ENCODE measurements at regions not wholly inside any gene's neighbourhood (a gene's known extent, or its start where the extent isn't known, plus 50 kb on each side); places are given as distances from the start of the nearest gene placed in this dataset.
"Not testable (repeated sequence)": the region's sequence is repeated elsewhere in the genome, so short reads cannot be mapped to it uniquely, and the experiment has no call there.

- in situ Hi-C loops (cut with MboI; ENCODE audit: low sequenced_read_pairs); H2BK120ac ChIP-seq (ENCODE audit: low read depth, low read length); ATAC-seq (ENCODE audit: low read depth); H3K27ac ChIP-seq (ENCODE audit: insufficient read depth, low read length); H3K4me3 ChIP-seq (ENCODE audit: insufficient read depth, low read depth, low read length); BruUV-seq (replicated peaks); H2BK5ac ChIP-seq (ENCODE audit: low read depth, low read length, poor library complexity, severe bottlenecking); H3K9ac ChIP-seq (ENCODE audit: low read depth, low read length); H3K4ac ChIP-seq (ENCODE audit: low read depth, low read length); H4K20me1 ChIP-seq (ENCODE audit: insufficient read depth, low read length); H2BK15ac ChIP-seq (ENCODE audit: low read depth, low read length); H3K36me3 ChIP-seq (ENCODE audit: control insufficient read depth, insufficient read depth, low read length); H3K9me1 ChIP-seq (ENCODE audit: insufficient read depth, low read length); H3K18ac ChIP-seq (ENCODE audit: low read depth, low read length); H2AFZ ChIP-seq (replicated peaks; ENCODE audit: low read length, poor library complexity); intact Hi-C loops (cut with micrococcal nuclease); H4K8ac ChIP-seq (ENCODE audit: low read depth in 2 of 2, low read length in 2 of 2); H3K14ac ChIP-seq (replicated peaks; ENCODE audit: low read depth, low read length); CTCF ChIA-PET; H4K5ac ChIP-seq (ENCODE audit: low read depth, low read length); POLR2A ChIA-PET (ENCODE audit: unreplicated experiment); dilution Hi-C loops (cut with HindIII; ENCODE audit: low sequenced_read_pairs, unreplicated experiment); H2AK9ac ChIP-seq (replicated peaks; ENCODE audit: low read depth, low read length, poor library complexity); H4K91ac ChIP-seq (ENCODE audit: insufficient read depth, low read depth, low read length); H3K56ac ChIP-seq (ENCODE audit: extremely low read depth, insufficient read depth, low read length); H2BK20ac ChIP-seq (ENCODE audit: low read depth, low read length); H2AK5ac ChIP-seq (ENCODE audit: low read depth, low read length); H3K27me3 ChIP-seq (ENCODE audit: control insufficient read depth, insufficient read depth, low read length); H3K23ac ChIP-seq (ENCODE audit: low read depth, low read length); H3K4me1 ChIP-seq (ENCODE audit: control insufficient read depth, insufficient read depth, low read length); H3K9me3 ChIP-seq (ENCODE audit: control insufficient read depth, insufficient read depth, low read length); H3K4me2 ChIP-seq (ENCODE audit: low read depth, low read length); H3K79me1 ChIP-seq (ENCODE audit: low read depth in 1 of 2, low read length in 2 of 2); DNase-seq: not testable (repeated sequence)
- no CpG with 5 or more reads among the region's 11 CpGs for WGBS, 2 experiments (ENCODE audit: extremely low coverage in 2 of 2, insufficient read length in 1 of 2)
Measured at GRCh38 chr2:95774322-95775192, 182.8 kb downstream of the TRIM43 start.

GRCh38 chr2:95775193-95775531 lies 183.4 kb downstream of the TRIM43 start:
- no CpG with 5 or more reads among the region's 9 CpGs for WGBS, 2 experiments (ENCODE audit: extremely low coverage in 2 of 2, insufficient read length in 1 of 2)

More at GRCh38 chr2:95775193-95775531, 183.4 kb downstream of the TRIM43 start:
- H2AK5ac ChIP-seq (ENCODE audit: low read depth, low read length); H3K9ac ChIP-seq (ENCODE audit: low read depth, low read length); in situ Hi-C loops (cut with MboI; ENCODE audit: low sequenced_read_pairs); H3K36me3 ChIP-seq (ENCODE audit: control insufficient read depth, insufficient read depth, low read length); H2AK9ac ChIP-seq (replicated peaks; ENCODE audit: low read depth, low read length, poor library complexity); POLR2A ChIA-PET (ENCODE audit: unreplicated experiment); H3K27me3 ChIP-seq (ENCODE audit: control insufficient read depth, insufficient read depth, low read length); H2BK15ac ChIP-seq (ENCODE audit: low read depth, low read length); H3K4ac ChIP-seq (ENCODE audit: low read depth, low read length); H3K4me3 ChIP-seq (ENCODE audit: insufficient read depth, low read depth, low read length); H4K8ac ChIP-seq (ENCODE audit: low read depth in 2 of 2, low read length in 2 of 2); H3K56ac ChIP-seq (ENCODE audit: extremely low read depth, insufficient read depth, low read length); BruUV-seq (replicated peaks); H2AFZ ChIP-seq (replicated peaks; ENCODE audit: low read length, poor library complexity); H2BK120ac ChIP-seq (ENCODE audit: low read depth, low read length); H4K20me1 ChIP-seq (ENCODE audit: insufficient read depth, low read length); DNase-seq; intact Hi-C loops (cut with micrococcal nuclease); H3K14ac ChIP-seq (replicated peaks; ENCODE audit: low read depth, low read length); dilution Hi-C loops (cut with HindIII; ENCODE audit: low sequenced_read_pairs, unreplicated experiment); H3K79me1 ChIP-seq (ENCODE audit: low read depth in 1 of 2, low read length in 2 of 2); H3K23ac ChIP-seq (ENCODE audit: low read depth, low read length); ATAC-seq (ENCODE audit: low read depth); CTCF ChIA-PET; H2BK5ac ChIP-seq (ENCODE audit: low read depth, low read length, poor library complexity, severe bottlenecking); H4K5ac ChIP-seq (ENCODE audit: low read depth, low read length); H3K9me1 ChIP-seq (ENCODE audit: insufficient read depth, low read length); H3K18ac ChIP-seq (ENCODE audit: low read depth, low read length); H2BK20ac ChIP-seq (ENCODE audit: low read depth, low read length); H3K27ac ChIP-seq (ENCODE audit: insufficient read depth, low read length); H4K91ac ChIP-seq (ENCODE audit: insufficient read depth, low read depth, low read length); H3K9me3 ChIP-seq (ENCODE audit: control insufficient read depth, insufficient read depth, low read length); H3K4me1 ChIP-seq (ENCODE audit: control insufficient read depth, insufficient read depth, low read length); H3K4me2 ChIP-seq (ENCODE audit: low read depth, low read length): not testable (repeated sequence)
